SIG-M5 (cell line): ENCODE measurements at regions not wholly inside any gene's neighbourhood (a gene's known extent, or its start where the extent isn't known, plus 50 kb on each side); places are given as distances from the start of the nearest gene placed in this dataset.

Source experiments
- DNase-seq: peaks from one replicate; lab custom pipeline; 2025; lab: John Stamatoyannopoulos, UW

DNA sequence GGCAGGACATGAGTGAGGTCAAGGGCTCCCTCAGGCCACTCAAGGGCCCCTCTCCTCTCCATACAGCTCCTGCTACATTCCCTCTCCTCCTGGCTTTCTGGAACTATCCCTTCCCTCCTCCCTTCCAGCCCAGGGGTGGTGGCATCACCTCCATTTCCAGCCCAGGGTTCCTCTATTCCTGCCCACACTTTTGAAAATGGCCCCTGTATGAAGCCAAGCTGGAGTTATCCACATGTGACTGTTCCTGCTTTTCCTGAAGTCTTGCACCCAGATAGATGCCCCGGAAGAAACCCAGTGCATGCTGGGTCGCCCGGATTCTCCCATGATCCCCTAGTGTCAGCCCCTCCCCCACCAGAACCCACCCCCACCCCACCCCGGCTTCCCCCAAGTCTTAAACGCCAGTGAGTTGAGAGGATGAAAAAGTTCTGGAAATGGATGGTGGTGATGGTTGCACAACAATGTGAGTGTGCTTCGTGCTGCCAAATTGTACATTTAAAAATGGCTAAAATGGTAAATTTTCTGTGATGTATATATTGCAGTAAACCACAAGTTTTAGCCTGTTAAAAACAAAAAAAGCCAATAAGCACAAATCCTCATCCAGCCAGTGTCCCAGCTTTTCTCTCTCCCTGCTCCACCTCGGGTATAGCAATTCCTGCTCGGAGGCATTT is 136.9 kb downstream of the SCARB1 start:
- no peak for DNase-seq

DNA sequence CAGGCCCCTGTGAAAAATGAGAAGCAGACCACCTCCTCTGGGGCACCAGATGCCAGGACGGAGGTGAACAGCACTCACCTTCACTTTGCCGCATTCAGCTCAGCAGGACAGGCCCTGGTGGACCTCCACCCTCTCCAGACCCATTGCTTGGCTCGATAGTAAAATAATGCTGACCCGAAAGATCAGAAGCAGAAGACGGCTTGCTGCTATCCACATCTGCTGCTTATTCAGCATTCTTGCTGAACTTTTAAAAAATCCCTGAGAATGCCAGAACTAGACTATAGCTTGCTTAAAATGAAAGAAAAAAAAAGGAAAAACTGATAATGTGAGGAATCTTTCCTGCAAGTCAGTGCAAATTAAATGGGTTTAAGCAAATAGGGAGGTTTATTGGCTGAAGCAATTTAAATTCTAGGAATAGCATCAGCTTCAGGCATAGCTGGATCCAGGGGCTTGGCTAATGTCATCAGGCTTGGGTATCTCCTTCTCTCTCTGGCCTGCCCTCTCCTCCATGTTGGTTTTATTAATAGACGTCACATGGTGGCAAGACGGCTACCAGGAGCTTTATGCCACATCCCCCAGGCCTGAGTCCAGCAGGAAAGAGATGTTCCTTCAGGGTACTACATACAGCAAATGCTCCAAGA is 137.9 kb downstream of the SCARB1 start:
- no peak for DNase-seq

- DNase-seq, result no peak
These were observed 138.6 kb downstream of the SCARB1 start for GRCh38 chr12:124725099-124725498.

DNA sequence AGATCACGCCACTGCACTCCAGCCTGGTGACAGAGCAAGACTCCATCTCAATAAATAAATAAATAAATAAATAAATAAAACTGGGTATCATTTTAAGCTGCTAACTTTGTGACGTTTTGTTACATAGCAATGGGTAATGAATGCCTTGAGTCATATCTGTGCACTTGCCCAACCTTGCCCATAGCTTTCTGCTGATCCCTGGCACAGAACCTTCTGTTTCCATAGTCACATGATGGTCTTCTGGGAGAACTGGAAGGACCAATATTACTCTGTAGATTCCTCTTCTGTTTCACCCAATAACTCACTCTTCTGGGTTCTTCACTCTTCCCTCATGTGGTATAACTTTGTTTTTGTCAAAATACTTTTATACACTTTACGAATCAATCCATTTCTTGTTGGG is 140.8 kb downstream of the SCARB1 start:
- DNase-seq, result no peak

GRCh38 chr12:124721501-124722162 is 142.0 kb downstream of the SCARB1 start:
- DNase-seq, result no peak

DNA sequence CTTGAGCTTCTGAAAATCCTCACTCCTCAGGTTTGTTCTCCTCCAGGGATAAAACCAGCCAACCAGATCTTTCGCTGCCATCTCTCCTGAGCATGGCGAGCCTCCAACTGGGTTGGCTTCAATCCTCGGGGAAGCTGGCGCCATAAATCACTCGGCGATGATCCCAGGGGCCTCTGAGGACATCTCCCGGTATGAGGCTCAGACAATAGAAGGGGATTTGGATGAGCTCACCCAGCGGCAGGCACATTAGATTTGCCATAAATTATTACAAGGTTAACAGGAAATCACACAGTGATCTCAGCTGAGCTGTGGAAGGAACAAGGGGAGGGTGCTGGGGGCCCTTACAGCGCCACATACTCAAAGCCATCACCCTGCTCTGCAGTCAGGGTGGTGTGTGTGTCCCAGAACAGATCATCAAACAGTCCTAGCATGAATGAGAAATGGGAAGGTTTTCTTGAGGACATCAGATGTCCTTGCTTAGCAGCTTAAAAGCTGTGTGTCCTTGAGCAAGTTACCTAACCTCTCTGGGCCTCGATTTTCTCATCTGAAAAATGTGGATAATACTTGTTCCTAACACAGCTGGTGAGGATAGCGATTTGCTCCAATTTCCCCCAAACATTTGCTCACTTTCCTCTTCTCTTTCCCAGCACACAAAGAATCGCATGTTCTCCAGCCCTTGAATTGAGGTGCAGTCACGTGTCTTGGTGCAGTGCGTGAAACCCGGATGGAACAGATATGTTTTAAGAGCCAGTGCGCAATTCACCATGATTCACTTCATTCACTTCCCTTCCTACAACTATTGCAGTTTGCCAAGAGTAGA is 142.8 kb downstream of the SCARB1 start:
- no peak for DNase-seq

GRCh38 chr12:124720004-124720680 is 143.5 kb downstream of the SCARB1 start:
- DNase-seq, result no peak

- DNase-seq, result no peak
These were observed 144.4 kb downstream of the SCARB1 start for GRCh38 chr12:124719231-124719630.

GRCh38 chr12:124718458-124718857 is 145.2 kb downstream of the SCARB1 start:
- no peak for DNase-seq

DNA sequence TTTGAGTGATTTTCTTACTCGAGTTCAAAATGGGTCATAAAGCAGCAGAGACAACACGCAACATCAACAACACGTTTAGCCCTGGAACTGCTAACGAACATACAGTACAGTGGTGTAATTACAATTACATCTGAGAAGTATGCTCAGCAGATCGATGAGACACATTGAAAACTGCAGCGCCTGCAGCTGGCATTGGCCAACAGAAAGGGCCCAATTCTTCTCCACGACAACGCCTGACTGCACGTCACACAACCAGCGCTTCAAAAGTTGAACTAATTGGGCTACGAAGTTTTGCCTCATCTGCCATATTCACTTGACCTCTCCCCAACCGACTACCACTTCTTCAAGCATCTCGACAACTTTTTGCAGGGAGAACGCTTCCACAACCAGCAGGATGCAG is 145.6 kb downstream of the SCARB1 start:
- DNase-seq, result no peak

- DNase-seq, result no peak
These were observed 146.3 kb downstream of the SCARB1 start for GRCh38 chr12:124717318-124717717.

DNA sequence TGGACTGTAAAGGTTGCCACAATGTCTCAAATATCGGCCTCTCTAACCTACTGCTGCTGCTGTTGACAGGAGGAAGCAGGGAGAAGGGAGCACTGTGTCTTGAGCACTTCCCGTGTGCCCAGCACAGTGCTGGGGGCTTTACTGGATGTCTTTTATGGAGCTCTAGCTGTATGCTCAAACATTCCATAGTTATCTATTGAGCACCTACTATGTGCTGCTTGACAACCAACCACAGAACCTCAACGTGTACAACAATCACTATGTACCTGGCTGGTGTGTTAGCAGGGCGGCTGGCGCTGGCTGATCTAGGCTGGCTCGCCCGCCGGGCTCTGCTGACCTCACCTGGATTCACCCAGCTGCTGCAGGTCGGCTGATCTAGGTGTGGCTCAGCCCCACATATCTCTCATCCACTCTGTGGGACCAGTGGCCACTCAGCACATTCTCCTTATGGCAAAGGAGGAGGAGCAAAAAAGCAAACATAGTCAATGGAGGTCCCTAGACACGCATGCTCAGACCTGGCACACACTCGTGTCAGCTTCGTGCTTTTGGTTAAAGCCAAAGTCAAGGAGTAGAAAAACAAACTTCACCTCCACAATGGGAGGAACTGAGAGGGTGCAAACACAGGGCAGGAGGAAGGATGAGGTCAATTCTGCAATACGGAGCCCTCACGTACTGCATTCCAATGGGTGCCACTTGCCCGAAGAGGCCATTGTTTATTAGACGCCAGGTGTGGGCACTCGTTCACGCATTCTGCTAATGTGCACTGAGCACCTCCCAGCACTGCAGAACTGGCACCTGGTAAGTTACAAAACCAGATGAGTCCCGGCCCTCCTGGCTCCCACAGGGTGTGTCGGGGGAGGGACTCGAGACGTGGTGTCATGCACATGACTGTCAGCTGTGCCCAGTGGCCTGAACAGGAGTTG is 147.2 kb downstream of the SCARB1 start:
- DNase-seq, result no peak

- no peak for DNase-seq
These were observed 147.9 kb upstream of the NCOR2 start for GRCh38 chr12:124715121-124715990.

GRCh38 chr12:124713436-124714082 is 146.1 kb upstream of the NCOR2 start:
- DNase-seq, result peak; percentile 80

GRCh38 chr12:124713041-124713435 is 145.6 kb upstream of the NCOR2 start:
- DNase-seq, result no peak

- DNase-seq, result no peak
These were observed 143.9 kb upstream of the NCOR2 start for GRCh38 chr12:124711344-124711743.

DNA sequence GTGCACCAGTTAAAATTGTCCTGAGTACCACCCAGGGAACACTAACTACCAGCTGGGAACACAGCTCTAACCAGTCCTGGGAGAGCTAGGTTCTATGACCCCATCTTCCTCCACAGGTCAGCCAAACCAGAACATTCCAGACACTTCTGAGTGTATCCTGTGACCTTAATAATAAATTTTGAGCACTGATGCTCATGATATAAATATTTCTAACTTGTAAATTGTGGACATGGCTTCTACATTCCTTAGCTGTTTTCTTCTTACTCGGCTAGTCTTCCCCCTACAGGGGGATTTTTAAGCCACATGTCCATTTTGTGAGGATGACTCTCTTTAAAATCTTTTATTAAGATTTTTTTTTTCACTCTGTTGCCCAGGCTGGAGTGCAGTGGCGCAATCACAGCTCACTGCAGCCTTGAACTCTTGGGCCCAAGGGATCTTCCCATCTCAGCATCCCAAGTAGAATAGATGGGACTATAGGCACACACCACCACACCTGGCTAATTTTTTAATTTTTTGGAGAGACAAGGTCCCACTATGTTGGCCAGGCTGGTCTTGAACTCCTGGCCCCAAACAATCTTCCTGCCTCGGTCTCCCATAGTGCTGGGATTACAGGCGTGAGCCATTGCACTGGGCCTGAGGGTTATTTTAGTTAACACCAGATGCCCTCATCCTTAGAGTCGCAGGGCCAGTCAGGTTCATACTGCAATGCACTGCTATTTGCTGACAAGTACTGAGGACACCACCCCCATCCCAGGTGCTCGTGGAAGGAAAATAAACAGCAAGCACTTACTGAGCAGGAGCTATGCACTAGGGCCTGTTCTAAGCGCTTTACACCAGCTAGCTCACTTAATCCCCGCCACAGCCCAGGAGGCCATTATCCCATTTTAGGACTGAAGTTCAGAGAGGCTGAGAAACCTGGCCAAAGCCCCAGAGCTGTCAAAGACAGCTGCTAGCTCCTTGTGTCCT is 142.6 kb upstream of the NCOR2 start:
- DNase-seq, result no peak

GRCh38 chr12:124707316-124707715 is 139.9 kb upstream of the NCOR2 start:
- no peak for DNase-seq
